Lower leg skin (tissue), 4 donors: ENCODE measurements at regions not wholly inside any gene's neighbourhood (a gene's known extent, or its start where the extent isn't known, plus 50 kb on each side); places are given as distances from the start of the nearest gene placed in this dataset.

Source experiments
- DNase-seq, 2 donors: peaks; one replicate each; pipeline ENCODE4 v3.0.0-alpha.2; 2019; ENCODE audit warnings: low spot score in 2 of 2
- H3K4me3 ChIP-seq: fragments of 200-600 bp; sonication (generic); 2 replicates; pipeline ENCODE4 v1.5.1; 2017; ENCODE audit warnings: mild to moderate bottlenecking, low read depth; ENCODE audit not compliant: poor library complexity, severe bottlenecking
- POLR2A ChIP-seq, 2 donors: fragments of 450-650 bp; IDR thresholded peaks; one replicate each; pipeline ENCODE4 v1.6.1; 2016 to 2017; ENCODE audit warnings: antibody characterized with exemption in 2 of 2, mild to moderate bottlenecking in 1 of 2, moderate library complexity in 1 of 2
- WGBS, 2 donors: methylation state at CpG; one replicate each; pipeline ENCODE4 v1.1.5; 2018; 5-methylcytosine and 5-hydroxymethylcytosine counted together
- intact Hi-C: fragments of 100-400 bp; cut with DNase I; formaldehyde crosslinking; loops from one replicate; pipeline ENCODE4 v1.15.0; 2023; ENCODE audit warnings: low total_unique reads
- TF ChIP-seq, protein P1 (sequence below), 3 donors: fragments of 450-650 bp; IDR thresholded peaks; one replicate each; pipeline ENCODE4 v1.5.1; 2016; ENCODE audit warnings: antibody characterized with exemption in 3 of 3, mild to moderate bottlenecking in 3 of 3, moderate library complexity in 2 of 3

DNA sequence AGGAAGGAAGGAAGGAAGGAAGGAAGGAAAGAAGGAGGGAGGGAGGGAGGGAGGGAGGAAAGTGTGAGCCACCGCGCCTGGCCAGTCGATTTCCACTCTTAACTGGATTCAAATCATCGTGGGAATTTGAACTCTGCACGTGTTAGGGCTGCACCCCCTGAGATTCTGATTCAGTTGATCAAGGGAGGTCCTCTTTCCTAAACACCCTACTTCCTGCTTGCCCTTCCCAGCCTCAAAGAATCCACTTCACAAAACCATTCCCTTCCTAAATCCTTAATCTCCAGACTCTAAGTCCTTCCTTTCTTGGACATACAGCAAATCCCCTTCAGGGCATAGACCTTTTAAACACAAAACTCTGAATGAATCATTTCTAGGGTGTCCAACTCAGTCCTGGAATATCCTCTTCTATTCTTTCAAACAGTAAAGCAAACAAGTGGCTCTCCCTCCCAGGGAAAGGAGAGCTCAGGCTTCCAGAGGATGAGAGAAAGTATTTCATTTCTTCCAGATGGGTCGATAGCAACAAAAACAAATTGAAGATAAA, 68.2 kb upstream of the MBOAT2 start:
- DNase-seq: no peak
- intact Hi-C loops: no loop called here
- WGBS, 2 donors: 77 to 87% methylated on average over 6 of the region's 6 CpGs
- TF ChIP-seq, protein P1, sequence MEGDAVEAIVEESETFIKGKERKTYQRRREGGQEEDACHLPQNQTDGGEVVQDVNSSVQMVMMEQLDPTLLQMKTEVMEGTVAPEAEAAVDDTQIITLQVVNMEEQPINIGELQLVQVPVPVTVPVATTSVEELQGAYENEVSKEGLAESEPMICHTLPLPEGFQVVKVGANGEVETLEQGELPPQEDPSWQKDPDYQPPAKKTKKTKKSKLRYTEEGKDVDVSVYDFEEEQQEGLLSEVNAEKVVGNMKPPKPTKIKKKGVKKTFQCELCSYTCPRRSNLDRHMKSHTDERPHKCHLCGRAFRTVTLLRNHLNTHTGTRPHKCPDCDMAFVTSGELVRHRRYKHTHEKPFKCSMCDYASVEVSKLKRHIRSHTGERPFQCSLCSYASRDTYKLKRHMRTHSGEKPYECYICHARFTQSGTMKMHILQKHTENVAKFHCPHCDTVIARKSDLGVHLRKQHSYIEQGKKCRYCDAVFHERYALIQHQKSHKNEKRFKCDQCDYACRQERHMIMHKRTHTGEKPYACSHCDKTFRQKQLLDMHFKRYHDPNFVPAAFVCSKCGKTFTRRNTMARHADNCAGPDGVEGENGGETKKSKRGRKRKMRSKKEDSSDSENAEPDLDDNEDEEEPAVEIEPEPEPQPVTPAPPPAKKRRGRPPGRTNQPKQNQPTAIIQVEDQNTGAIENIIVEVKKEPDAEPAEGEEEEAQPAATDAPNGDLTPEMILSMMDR (IDR thresholded peaks at IDR 0.05): no peak
- no peak overlapping the region for H3K4me3 ChIP-seq

DNA sequence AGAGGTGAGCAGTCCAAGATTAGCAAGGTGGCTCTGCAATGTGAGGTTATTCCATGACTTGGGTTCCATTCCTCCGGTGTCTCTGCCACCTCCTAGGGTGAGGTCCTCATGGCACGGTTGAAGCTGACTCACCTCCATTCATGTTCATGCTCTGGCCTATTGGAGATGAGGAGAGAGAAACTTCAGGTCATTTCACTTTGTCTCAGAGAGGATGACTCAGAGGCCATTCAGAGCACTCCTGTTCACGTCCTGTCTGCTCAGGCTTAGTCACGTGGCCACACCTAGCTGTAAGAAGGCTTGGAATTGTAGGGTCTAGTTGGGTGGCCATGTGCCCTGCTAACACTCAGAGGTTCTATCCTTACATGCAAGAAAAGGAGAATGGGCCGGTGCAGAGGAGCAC, 67.5 kb upstream of the MBOAT2 start:
- no peak for DNase-seq
- WGBS, 2 donors: 60 to 61% methylated on average over 5 of the region's 5 CpGs
- no peak overlapping the region for H3K4me3 ChIP-seq
- intact Hi-C loops: no loop called here
- TF ChIP-seq, protein P1 (IDR thresholded peaks at IDR 0.05): no peak
- no peak for TF ChIP-seq POLR2A (IDR thresholded peaks at IDR 0.05)

DNA sequence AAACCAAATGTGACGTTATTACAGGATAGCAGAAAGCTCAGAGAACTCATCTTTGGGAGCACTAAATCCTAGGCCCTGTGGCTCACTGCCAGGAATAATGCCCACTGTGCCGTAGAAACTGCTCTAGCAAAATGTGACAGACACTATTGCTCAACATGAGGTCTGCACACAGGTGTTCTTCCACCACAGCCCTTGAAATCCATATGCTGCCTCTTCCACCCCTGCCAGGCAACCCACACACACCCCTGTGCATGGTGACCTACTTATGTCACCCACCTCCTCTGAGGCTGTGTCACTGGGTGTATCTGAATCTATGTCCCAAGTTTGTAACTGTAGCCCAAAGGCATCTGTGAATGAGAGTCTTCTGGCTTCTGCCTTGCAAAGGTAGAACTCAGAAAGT, 66.1 kb upstream of the MBOAT2 start:
- DNase-seq: no peak
- TF ChIP-seq, protein P1 (IDR thresholded peaks at IDR 0.05): no peak
- no peak for TF ChIP-seq POLR2A (IDR thresholded peaks at IDR 0.05)
- H3K4me3 ChIP-seq: no peak overlapping the region
- intact Hi-C loops: no loop called here
- 66 to 73% methylated on average over 2 of the region's 2 CpGs for WGBS, 2 donors

DNA sequence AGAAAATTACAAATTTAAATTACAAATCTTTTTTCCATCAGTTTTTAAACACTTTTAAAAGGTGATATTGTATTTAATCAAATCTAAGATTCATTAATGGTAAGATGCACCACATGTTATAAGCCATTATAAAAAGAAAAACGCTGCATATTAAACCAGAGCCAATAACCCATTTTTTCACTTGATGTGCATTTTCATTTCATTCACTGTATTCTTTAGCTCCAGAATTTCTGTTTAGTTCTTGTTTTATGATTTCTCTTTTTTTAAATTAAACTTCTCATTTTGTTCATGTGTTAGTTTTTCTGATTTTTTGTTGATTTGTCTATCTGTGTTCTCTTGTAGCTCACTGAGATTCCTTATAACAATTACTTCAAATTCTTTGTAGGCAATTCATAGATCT, 62.4 kb upstream of the MBOAT2 start:
- intact Hi-C loops: no loop called here
- H3K4me3 ChIP-seq: no peak overlapping the region
- DNase-seq: no peak
- no peak for TF ChIP-seq POLR2A (IDR thresholded peaks at IDR 0.05)
- TF ChIP-seq, protein P1 (IDR thresholded peaks at IDR 0.05): no peak
- WGBS, 2 donors: 78 to 86% methylated on average over 1 of the region's 1 CpG

DNA sequence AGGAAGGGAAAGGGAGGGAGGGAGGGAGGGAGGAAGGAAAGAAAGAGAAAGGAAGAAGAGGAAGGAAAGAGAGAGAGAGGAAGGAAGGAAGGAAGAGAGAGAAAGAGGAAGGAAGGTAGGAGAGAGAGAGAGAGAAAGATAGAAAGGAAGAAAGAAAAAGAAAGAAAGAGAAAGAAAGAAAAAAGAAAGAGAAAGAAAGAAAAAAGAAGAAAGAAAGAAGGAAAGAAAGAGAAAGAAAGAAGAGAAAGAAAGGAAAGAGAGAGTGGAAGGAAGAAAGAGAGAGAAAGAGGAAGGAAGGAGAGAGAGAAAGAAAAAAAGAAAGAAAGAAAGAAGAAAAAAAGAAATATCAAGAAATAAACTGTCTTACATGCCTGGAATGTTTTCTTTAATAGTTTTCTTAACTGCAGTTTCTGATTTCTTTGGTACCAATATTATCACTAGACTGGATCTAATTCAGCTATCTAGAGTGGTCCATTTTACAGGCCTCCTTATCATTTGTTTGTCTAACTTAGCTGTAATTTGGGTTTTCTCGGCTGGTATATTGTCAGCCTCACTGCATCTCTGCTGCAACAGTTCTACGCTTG, 59.6 kb upstream of the MBOAT2 start:
- 83 to 84% methylated on average over 2 of the region's 2 CpGs for WGBS, 2 donors
- TF ChIP-seq POLR2A (IDR thresholded peaks at IDR 0.05): no peak
- TF ChIP-seq, protein P1 (IDR thresholded peaks at IDR 0.05): no peak
- no peak overlapping the region for H3K4me3 ChIP-seq
- no peak for DNase-seq
- intact Hi-C loops: no loop called here

DNA sequence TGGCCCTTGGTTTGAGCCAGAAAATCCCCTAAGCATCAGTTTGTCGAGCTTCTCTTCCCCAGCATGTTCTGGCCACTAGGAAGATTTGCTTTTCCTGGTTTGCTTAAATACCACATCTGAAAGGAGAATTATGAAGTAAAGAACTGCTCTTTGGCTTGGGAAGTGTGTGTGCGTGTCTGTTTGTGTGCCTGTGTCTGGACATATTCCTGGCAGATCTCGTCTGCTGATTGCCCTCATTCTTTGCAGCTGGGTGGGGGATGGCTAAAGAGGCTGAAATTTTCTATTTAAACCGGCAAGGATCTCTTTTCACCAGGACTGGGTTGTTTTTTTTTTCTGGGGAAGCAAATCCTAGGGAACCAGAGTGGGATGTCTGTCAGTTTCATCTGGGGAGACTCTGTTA, 57.3 kb upstream of the MBOAT2 start:
- TF ChIP-seq, protein P1 (IDR thresholded peaks at IDR 0.05): no peak
- no peak for TF ChIP-seq POLR2A (IDR thresholded peaks at IDR 0.05)
- no peak for DNase-seq
- H3K4me3 ChIP-seq: no peak overlapping the region
- intact Hi-C loops: no loop called here
- WGBS, 2 donors: 72 to 76% methylated on average over 4 of the region's 4 CpGs
